ENCODE measurements at regions not wholly inside any gene's neighbourhood (a gene's known extent, or its start where the extent isn't known, plus 50 kb on each side); places are given as distances from the start of the nearest gene placed in this dataset.
"Not testable (repeated sequence)": the region's sequence is repeated elsewhere in the genome, so short reads cannot be mapped to it uniquely, and the experiment has no call there.

- DNase-seq (ENCODE audit: low spot score) = no peak
Observed at GRCh38 chr9:106758911-106759310, 104.1 kb upstream of the ZNF462 start.

- no peak for DNase-seq (ENCODE audit: low spot score)
Observed at GRCh38 chr9:106761493-106761892, 101.5 kb upstream of the ZNF462 start.

- DNase-seq (ENCODE audit: low spot score) = no peak
Observed at GRCh38 chr9:106766616-106767015, 96.3 kb upstream of the ZNF462 start.

DNA sequence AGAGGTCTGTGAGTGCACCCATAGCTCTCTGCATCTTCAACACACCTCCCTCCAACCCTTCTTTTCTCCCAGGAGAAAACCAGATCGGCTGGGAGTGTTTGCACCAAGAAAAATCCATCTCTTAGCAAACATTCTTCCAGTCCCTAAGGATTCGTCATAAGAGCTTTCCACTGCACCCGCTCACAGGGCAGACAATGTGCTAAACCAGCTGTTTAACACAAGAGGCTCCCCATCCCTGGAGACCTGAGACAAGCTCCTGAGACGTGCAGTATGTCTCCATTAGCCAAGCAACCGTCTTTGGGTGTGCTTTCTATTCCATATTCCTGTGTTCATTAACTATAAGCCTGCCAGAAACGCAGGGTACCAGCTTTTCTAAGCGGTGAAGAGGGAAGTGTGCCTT, 93.6 kb upstream of the ZNF462 start:
- no peak for DNase-seq (ENCODE audit: low spot score)

DNA sequence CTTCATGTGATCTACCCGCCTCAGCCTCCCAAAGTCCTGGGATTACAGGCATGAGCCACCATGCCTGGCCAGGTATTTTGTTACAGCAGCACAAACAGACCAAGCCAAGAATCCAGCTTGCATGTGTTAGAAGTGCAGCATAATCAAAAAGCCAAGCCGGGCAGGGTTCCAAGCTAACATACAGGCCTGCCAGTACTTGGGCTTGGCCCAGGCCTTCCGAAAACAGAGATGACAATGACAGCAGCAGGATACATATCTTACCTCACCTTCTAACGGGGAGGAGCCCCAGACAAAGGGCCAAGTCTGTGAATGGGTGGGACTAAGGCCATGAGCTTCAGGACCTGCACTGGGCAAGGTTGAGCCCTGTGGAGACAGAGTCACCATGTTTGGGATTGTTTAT, 91.4 kb upstream of the ZNF462 start:
- DNase-seq (ENCODE audit: low spot score) = no peak

- DNase-seq (ENCODE audit: low spot score) = peak; percentile 14
Observed at GRCh38 chr9:106772523-106773290, 90.3 kb upstream of the ZNF462 start.

DNA sequence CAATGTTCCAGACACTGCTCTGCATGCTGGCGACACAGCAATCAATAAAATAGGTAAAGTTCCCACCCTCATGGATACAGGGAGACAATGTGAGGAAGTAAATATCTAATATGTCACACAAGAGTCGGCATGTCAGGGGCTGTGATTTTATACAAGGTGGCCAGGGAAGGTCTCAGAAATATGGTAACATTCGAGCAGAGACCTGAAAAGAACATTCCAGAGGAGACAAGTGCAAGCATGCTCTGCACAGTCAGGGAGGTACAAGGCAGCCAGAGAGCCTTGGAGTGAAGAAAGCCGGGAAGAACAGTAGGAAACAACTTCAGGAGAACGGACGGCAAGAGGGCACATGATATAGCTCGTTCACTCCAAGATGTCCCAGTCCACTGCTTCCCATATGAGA, 89.2 kb upstream of the ZNF462 start:
- no peak for DNase-seq (ENCODE audit: low spot score)

- DNase-seq (ENCODE audit: low spot score) = no peak
Observed at GRCh38 chr9:106775960-106776359, 87.0 kb upstream of the ZNF462 start.

DNA sequence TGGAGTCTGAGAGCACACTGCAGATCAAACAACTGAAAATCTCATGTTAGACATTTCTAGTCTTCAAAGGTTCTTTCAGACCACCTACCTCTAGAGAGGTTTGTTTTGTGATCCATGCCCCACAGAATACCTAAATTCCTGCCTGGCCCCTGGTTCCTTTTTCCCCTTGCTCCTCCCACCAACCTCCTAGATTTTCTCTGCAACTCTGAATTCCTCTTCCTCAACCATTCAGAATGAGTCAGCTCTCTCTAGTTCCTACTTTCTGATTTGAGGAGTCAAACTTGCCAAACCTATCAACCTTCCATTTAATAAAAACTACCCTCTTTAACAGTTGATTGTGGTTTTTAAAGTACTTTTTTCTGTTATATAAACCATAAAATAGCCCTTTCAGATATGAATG, 83.2 kb upstream of the ZNF462 start:
- DNase-seq (ENCODE audit: low spot score) = no peak

- DNase-seq (ENCODE audit: low spot score) = no peak
Observed at GRCh38 chr9:106783121-106783520, 79.8 kb upstream of the ZNF462 start.

- peak; percentile 24 for DNase-seq (ENCODE audit: low spot score)
Observed at GRCh38 chr9:106784076-106784475, 78.9 kb upstream of the ZNF462 start.

DNA sequence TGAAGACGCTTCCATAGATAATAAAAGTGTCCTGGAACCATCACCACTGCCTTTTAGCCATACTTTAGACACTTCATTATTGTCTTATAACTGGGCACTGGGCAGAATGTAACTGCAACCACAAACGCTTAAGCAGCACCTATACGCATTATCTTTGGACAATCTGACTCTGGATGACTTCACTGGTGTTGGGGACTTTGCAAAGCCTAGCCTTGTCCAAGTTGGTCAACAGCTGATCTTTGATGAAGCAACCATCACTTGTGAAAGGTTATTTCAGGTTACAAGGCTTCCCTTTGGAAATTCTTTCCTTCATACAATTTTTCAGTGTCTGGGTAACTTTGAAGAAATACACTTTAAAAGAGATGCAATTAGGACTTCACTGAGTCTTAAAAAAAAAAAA, 77.8 kb upstream of the ZNF462 start:
- DNase-seq (ENCODE audit: low spot score) = no peak

DNA sequence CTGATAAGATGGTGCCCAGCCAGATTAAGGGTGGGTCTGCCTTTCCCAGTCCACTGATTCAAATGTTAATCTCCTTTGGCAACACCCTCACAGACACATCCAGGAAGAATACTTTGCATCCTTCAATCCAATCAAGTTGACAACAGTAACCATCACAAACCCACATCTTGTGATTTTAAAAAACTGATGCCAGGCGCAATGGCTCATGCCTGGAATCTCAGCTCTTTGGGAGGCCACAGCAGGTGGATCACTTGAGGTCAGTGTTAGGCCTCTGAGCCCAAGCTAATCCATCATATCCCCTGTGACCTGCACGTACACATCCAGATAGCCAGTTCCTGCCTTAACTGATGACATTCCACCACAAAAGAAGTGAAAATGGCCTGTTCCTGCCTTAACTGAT, 74.9 kb upstream of the ZNF462 start:
- DNase-seq (ENCODE audit: low spot score) = not testable (repeated sequence)

GRCh38 chr9:106795031-106795430, 67.9 kb upstream of the ZNF462 start:
- no peak for DNase-seq (ENCODE audit: low spot score)

DNA sequence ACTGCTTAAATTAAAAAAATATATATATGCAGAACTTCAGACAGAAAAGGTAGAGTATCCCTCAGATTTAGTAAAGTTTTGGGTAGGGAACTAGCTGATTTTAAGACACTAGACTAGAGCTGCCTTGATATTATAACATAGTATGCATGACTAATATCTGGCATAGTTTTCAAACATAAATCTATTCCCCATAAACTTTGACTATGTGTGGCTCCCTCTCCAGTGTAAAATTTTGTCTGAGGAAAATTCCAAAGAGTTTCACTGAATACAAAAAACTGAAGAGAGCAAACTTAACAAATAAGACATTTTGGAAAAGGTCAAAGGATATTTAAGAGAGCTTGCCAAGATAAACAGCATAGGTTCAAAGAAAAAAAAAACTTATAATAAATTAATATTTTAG, 66.2 kb upstream of the ZNF462 start:
- DNase-seq (ENCODE audit: low spot score) = no peak

GRCh38 chr9:106797299-106797698, 65.7 kb upstream of the ZNF462 start:
- DNase-seq (ENCODE audit: low spot score) = peak; percentile 28

DNA sequence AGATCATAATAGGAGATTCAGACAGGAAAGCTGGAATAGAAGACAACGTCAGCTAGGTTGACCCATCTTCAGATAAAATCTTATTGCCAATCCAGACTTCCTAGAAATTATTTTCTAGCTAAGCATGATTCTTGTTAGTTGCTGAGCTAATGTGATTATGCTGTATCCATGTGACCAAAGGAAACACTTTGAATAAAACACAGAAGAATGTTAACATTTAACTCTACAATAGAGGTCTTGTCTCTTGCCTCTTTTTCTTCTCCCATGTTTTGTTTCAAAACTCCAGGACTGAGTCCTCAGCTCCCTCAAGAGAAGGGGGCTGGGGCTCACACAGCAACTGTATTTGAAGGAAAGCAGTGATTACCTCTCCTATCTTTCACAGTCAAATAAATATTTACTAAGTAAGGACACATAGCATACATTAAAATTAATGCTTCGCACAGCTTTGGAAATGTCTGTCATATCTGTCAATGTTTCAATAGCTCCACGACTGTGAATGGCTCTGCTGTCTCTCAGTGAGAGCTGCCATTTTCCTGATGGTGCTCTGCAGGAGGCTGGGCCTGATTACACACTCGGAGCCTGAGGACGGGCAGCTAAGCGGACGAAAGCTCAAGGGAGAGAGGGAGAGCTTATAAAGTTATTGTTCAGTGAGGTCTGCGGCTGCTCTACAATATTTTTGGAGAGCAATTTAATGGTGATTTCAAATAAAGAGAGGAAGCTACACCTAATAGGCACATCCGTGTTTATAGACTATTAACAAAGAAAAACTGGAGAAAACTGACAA, 64.8 kb upstream of the ZNF462 start:
- DNase-seq (ENCODE audit: low spot score) = no peak

GRCh38 chr9:106799152-106799551, 63.8 kb upstream of the ZNF462 start:
- peak; percentile 81 for DNase-seq (ENCODE audit: low spot score)

DNA sequence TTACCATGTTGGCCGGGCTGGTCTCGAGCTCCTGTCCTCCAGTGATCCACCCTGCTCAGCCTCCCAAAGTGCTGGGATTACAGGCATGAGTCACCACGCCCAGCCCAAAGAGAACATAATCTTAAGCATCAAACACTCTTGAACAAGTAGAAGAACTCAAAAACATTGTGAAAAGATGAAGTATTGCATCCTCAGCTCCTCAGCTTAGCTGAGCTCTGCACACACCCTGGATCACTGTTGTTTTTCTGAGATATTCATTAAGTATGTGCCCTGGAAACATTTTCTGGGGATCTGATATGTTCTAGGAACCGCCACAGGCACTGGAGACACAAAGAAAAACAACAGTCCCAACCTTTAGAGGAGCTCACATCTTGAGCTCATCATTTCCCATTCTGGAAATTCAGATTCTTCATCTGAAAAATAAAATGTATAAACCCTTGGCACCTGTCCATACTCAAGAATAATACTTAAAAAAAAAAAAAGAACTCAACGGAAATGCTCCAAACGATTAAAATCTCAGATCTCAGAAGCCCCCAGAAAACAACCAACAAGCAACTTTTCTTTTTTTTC, 62.2 kb upstream of the ZNF462 start:
- peak; percentile 20 for DNase-seq (ENCODE audit: low spot score)

- DNase-seq (ENCODE audit: low spot score) = no peak
Observed at GRCh38 chr9:106801816-106802215, 61.1 kb upstream of the ZNF462 start.

All from AG20443 (cell line).